ENCODE measurements at regions not wholly inside any gene's neighbourhood (a gene's known extent, or its start where the extent isn't known, plus 50 kb on each side); places are given as distances from the start of the nearest gene placed in this dataset.

GRCh38 chr14:80271389-80271788 lies 60.1 kb upstream of the DIO2 start:
- Histone ChIP-seq H3K36me3 (ENCODE audit: control insufficient read depth in 3 of 3, insufficient read depth in 2 of 3, low read depth in 1 of 3, low read length in 3 of 3) (no peaks in the 10 kb centered on the region), H3K9me3 (ENCODE audit: control insufficient read depth in 2 of 2, insufficient read depth in 1 of 2, low read depth in 1 of 2, low read length in 1 of 2) (no peaks in the 10 kb centered on the region), H3K27me3 (ENCODE audit: control insufficient read depth in 3 of 3, insufficient read depth in 3 of 3, low read length in 3 of 3) (no peaks in the 10 kb centered on the region), H3K4me3 (ENCODE audit: low read depth in 1 of 3, low read length in 3 of 3) (no peak overlapping the region), H3K27ac (ENCODE audit: low read depth in 1 of 3, low read length in 2 of 3) (no peak overlapping the region), H3K4me1 (ENCODE audit: control insufficient read depth in 3 of 3, insufficient read depth in 2 of 3, low read depth in 1 of 3, low read length in 2 of 3) (no peaks in the 10 kb centered on the region)
- 79 to 85% (median 83%) methylated on average over 1 of the region's 1 CpG for WGBS, 3 donors
- FAIRE-seq = no peak
- DNase-seq = no peak

GRCh38 chr14:80269353-80269925 lies 58.1 kb upstream of the DIO2 start:
- no peaks in the 10 kb centered on the region for H3K9me3 ChIP-seq (ENCODE audit: control insufficient read depth in 2 of 2, insufficient read depth in 1 of 2, low read depth in 1 of 2, low read length in 1 of 2)
- 72 to 76% (median 72%) methylated on average over 4 of the region's 4 CpGs for WGBS, 3 donors
- DNase-seq (no peak), FAIRE-seq (no peak)
- H3K27me3 ChIP-seq (ENCODE audit: control insufficient read depth in 3 of 3, insufficient read depth in 3 of 3, low read length in 3 of 3) = no peaks in the 10 kb centered on the region
- H3K27ac ChIP-seq (ENCODE audit: low read depth in 1 of 3, low read length in 2 of 3) = no peak overlapping the region
- no peaks in the 10 kb centered on the region for H3K36me3 ChIP-seq (ENCODE audit: control insufficient read depth in 3 of 3, insufficient read depth in 2 of 3, low read depth in 1 of 3, low read length in 3 of 3)
- no peaks in the 10 kb centered on the region for H3K4me1 ChIP-seq (ENCODE audit: control insufficient read depth in 3 of 3, insufficient read depth in 2 of 3, low read depth in 1 of 3, low read length in 2 of 3)
- H3K4me3 ChIP-seq (ENCODE audit: low read depth in 1 of 3, low read length in 3 of 3) = no peak overlapping the region

GRCh38 chr14:80266930-80267329 lies 55.6 kb upstream of the DIO2 start:
- no peak for DNase-seq
- WGBS, 3 donors = 65 to 81% (median 76%) methylated on average over 3 of the region's 3 CpGs
- Histone ChIP-seq H3K9me3 (ENCODE audit: control insufficient read depth in 2 of 2, insufficient read depth in 1 of 2, low read depth in 1 of 2, low read length in 1 of 2) (no peaks in the 10 kb centered on the region), H3K36me3 (ENCODE audit: control insufficient read depth in 3 of 3, insufficient read depth in 2 of 3, low read depth in 1 of 3, low read length in 3 of 3) (no peaks in the 10 kb centered on the region), H3K4me1 (ENCODE audit: control insufficient read depth in 3 of 3, insufficient read depth in 2 of 3, low read depth in 1 of 3, low read length in 2 of 3) (no peaks in the 10 kb centered on the region), H3K4me3 (ENCODE audit: low read depth in 1 of 3, low read length in 3 of 3) (no peak overlapping the region), H3K27ac (ENCODE audit: low read depth in 1 of 3, low read length in 2 of 3) (no peak overlapping the region), H3K27me3 (ENCODE audit: control insufficient read depth in 3 of 3, insufficient read depth in 3 of 3, low read length in 3 of 3) (no peaks in the 10 kb centered on the region)
- FAIRE-seq = no peak

GRCh38 chr14:80264702-80265101 lies 53.4 kb upstream of the DIO2 start:
- FAIRE-seq (no peak), DNase-seq (no peak)
- no peaks in the 10 kb centered on the region for H3K4me1 ChIP-seq (ENCODE audit: control insufficient read depth in 3 of 3, insufficient read depth in 2 of 3, low read depth in 1 of 3, low read length in 2 of 3)
- H3K27ac ChIP-seq (ENCODE audit: low read depth in 1 of 3, low read length in 2 of 3) = no peak overlapping the region
- no peak overlapping the region for H3K4me3 ChIP-seq (ENCODE audit: low read depth in 1 of 3, low read length in 3 of 3)
- H3K36me3 ChIP-seq (ENCODE audit: control insufficient read depth in 3 of 3, insufficient read depth in 2 of 3, low read depth in 1 of 3, low read length in 3 of 3) = no peaks in the 10 kb centered on the region
- 25 to 65% (median 45%) methylated on average over 3 of the region's 3 CpGs for WGBS, 3 donors
- no peaks in the 10 kb centered on the region for H3K9me3 ChIP-seq (ENCODE audit: control insufficient read depth in 2 of 2, insufficient read depth in 1 of 2, low read depth in 1 of 2, low read length in 1 of 2)
- H3K27me3 ChIP-seq (ENCODE audit: control insufficient read depth in 3 of 3, insufficient read depth in 3 of 3, low read length in 3 of 3) = no peaks in the 10 kb centered on the region
